Hepatocyte (in vitro differentiated cells): ENCODE measurements at regions not wholly inside any gene's neighbourhood (a gene's known extent, or its start where the extent isn't known, plus 50 kb on each side); places are given as distances from the start of the nearest gene placed in this dataset.

Source experiments
- DNase-seq: peaks from one replicate; pipeline ENCODE4 v3.0.0-alpha.2; 2016; ENCODE audit warnings: low spot score
- H2AFZ ChIP-seq: fragments of 200-600 bp; sonication (generic); 2 replicates; pipeline ENCODE4 v1.6.0; 2016; ENCODE audit warnings: antibody characterized with exemption, mild to moderate bottlenecking
- H3K27ac ChIP-seq: fragments of 200-600 bp; sonication (generic); 2 replicates; pipeline ENCODE4 v1.5.1; 2016; ENCODE audit warnings: mild to moderate bottlenecking
- H3K27me3 ChIP-seq: fragments of 200-600 bp; sonication (generic); 2 replicates; pipeline ENCODE4 v1.6.1; 2016
- H3K36me3 ChIP-seq: fragments of 200-600 bp; sonication (generic); replicated peaks from 2 replicates; pipeline ENCODE4 v1.5.1; 2016; ENCODE audit warnings: low read depth; ENCODE audit not compliant: insufficient read depth
- H3K4me1 ChIP-seq: fragments of 200-600 bp; sonication (generic); 2 replicates; pipeline ENCODE4 v1.5.1; 2016; ENCODE audit warnings: mild to moderate bottlenecking, moderate library complexity; ENCODE audit not compliant: insufficient read depth
- H3K4me2 ChIP-seq: fragments of 200-600 bp; sonication (generic); 2 replicates; pipeline ENCODE4 v1.6.0; 2016
- H3K4me3 ChIP-seq: fragments of 200-600 bp; sonication (generic); 2 replicates; pipeline ENCODE4 v1.5.1; 2016; ENCODE audit warnings: mild to moderate bottlenecking
- H3K79me2 ChIP-seq: fragments of 200-600 bp; sonication (generic); 2 replicates; pipeline ENCODE4 v1.6.0; 2017; ENCODE audit warnings: mild to moderate bottlenecking
- H3K9me2 ChIP-seq: fragments of 200-600 bp; sonication (generic); replicated peaks from 2 replicates; pipeline ENCODE4 v1.6.0; 2017; ENCODE audit warnings: mild to moderate bottlenecking; ENCODE audit not compliant: insufficient read depth
- H3K9me3 ChIP-seq: fragments of 200-600 bp; sonication (generic); 2 replicates; pipeline ENCODE4 v1.5.1; 2016; ENCODE audit warnings: low read depth, mild to moderate bottlenecking
- H4K20me1 ChIP-seq: fragments of 200-600 bp; sonication (generic); 2 replicates; pipeline ENCODE4 v1.6.0; 2016; ENCODE audit warnings: mild to moderate bottlenecking; ENCODE audit not compliant: insufficient read depth, poor library complexity, severe bottlenecking
- CTCF ChIP-seq: fragments of 200-600 bp; sonication (generic); IDR thresholded peaks from 2 replicates; pipeline ENCODE4 v1.5.1; 2016; ENCODE audit warnings: antibody characterized with exemption, mild to moderate bottlenecking; ENCODE audit not compliant: poor library complexity
- EZH2 ChIP-seq: fragments of 200-600 bp; sonication (generic); IDR thresholded peaks from 2 replicates; pipeline ENCODE4 v1.6.1; 2016; ENCODE audit warnings: antibody characterized with exemption, mild to moderate bottlenecking, borderline replicate concordance
- EZH2phosphoT487 ChIP-seq: fragments of 200-600 bp; sonication (generic); IDR thresholded peaks from one replicate; pipeline ENCODE4 v1.6.1; 2018; ENCODE audit warnings: antibody characterized with exemption, mild to moderate bottlenecking, low read depth, moderate library complexity; ENCODE audit not compliant: unreplicated experiment, severe bottlenecking
- WGBS: methylation state at CpG from one replicate; pipeline ENCODE4 v1.1.6; 2016; ENCODE audit warnings: low lambda C conversion rate; ENCODE audit errors: missing lambda C conversion rate; 5-methylcytosine and 5-hydroxymethylcytosine counted together

GRCh38 chr3:165696496-165696895 is 140.7 kb downstream of the BCHE start:
- TF ChIP-seq EZH2phosphoT487 (no peak), CTCF (no peak)
- no peak overlapping the region for H3K4me2 ChIP-seq
- no peak overlapping the region for H2AFZ ChIP-seq
- H3K4me1 ChIP-seq, result no peaks in the 10 kb centered on the region
- H3K4me3 ChIP-seq, result no peak overlapping the region
- DNase-seq, result no peak
- no peaks in the 10 kb centered on the region for H3K9me2 ChIP-seq
- no peaks in the 10 kb centered on the region for H4K20me1 ChIP-seq
- no peaks in the 10 kb centered on the region for H3K9me3 ChIP-seq
- H3K36me3 ChIP-seq, result no peaks in the 10 kb centered on the region
- H3K27ac ChIP-seq, result no peak overlapping the region
- 100% methylated on average over 1 of the region's 1 CpG for WGBS
- H3K79me2 ChIP-seq, result no peaks in the 10 kb centered on the region
- no peaks in the 10 kb centered on the region for H3K27me3 ChIP-seq

- DNase-seq, result no peak
- Histone ChIP-seq H3K4me1 (no peaks in the 10 kb centered on the region), H3K9me3 (no peaks in the 10 kb centered on the region), H3K79me2 (no peaks in the 10 kb centered on the region), H3K27ac (no peak overlapping the region), H3K27me3 (no peaks in the 10 kb centered on the region), H2AFZ (no peak overlapping the region), H4K20me1 (no peaks in the 10 kb centered on the region), H3K36me3 (no peaks in the 10 kb centered on the region), H3K4me2 (no peak overlapping the region), H3K4me3 (no peak overlapping the region), H3K9me2 (no peaks in the 10 kb centered on the region)
- no peak for TF ChIP-seq EZH2phosphoT487
- 94% methylated on average over 4 of the region's 4 CpGs for WGBS
Measured at GRCh38 chr3:165683947-165684346, 153.3 kb downstream of the BCHE start.

GRCh38 chr3:165682734-165683133 is 154.5 kb downstream of the BCHE start:
- 96% methylated on average over 3 of the region's 3 CpGs for WGBS
- Histone ChIP-seq H3K9me3 (no peaks in the 10 kb centered on the region), H3K4me2 (no peak overlapping the region), H3K27me3 (no peaks in the 10 kb centered on the region), H3K4me3 (no peak overlapping the region), H3K36me3 (no peaks in the 10 kb centered on the region), H3K27ac (no peak overlapping the region), H3K79me2 (no peaks in the 10 kb centered on the region), H2AFZ (no peak overlapping the region), H4K20me1 (no peaks in the 10 kb centered on the region), H3K9me2 (no peaks in the 10 kb centered on the region), H3K4me1 (no peaks in the 10 kb centered on the region)
- no peak for DNase-seq
- TF ChIP-seq EZH2 (no peak), EZH2phosphoT487 (no peak), CTCF (no peak)

GRCh38 chr3:165669967-165670366 is 167.3 kb downstream of the BCHE start:
- Histone ChIP-seq H3K9me2 (no peaks in the 10 kb centered on the region), H2AFZ (no peak overlapping the region), H3K79me2 (no peaks in the 10 kb centered on the region), H3K9me3 (no peaks in the 10 kb centered on the region), H4K20me1 (no peaks in the 10 kb centered on the region), H3K27me3 (no peaks in the 10 kb centered on the region), H3K4me1 (no peaks in the 10 kb centered on the region), H3K4me3 (no peak overlapping the region), H3K4me2 (no peak overlapping the region), H3K36me3 (no peaks in the 10 kb centered on the region), H3K27ac (no peak overlapping the region)
- TF ChIP-seq EZH2 (no peak), CTCF (no peak), EZH2phosphoT487 (no peak)
- DNase-seq, result no peak
- WGBS, result 88% methylated on average over 2 of the region's 2 CpGs
